Non-pigmented ciliary epithelial cell (primary cell): ENCODE measurements at regions not wholly inside any gene's neighbourhood (a gene's known extent, or its start where the extent isn't known, plus 50 kb on each side); places are given as distances from the start of the nearest gene placed in this dataset.
A peak's percentile ranks its signal among the peaks of the same experiment; 100 is the strongest.
"Not testable (repeated sequence)": the region's sequence is repeated elsewhere in the genome, so short reads cannot be mapped to it uniquely, and the experiment has no call there.

ENCODE experiments used
- DNase-seq: peaks from one replicate; pipeline ENCODE4 v3.0.0-alpha.2; 2010; ENCODE audit warnings: low read depth

DNA sequence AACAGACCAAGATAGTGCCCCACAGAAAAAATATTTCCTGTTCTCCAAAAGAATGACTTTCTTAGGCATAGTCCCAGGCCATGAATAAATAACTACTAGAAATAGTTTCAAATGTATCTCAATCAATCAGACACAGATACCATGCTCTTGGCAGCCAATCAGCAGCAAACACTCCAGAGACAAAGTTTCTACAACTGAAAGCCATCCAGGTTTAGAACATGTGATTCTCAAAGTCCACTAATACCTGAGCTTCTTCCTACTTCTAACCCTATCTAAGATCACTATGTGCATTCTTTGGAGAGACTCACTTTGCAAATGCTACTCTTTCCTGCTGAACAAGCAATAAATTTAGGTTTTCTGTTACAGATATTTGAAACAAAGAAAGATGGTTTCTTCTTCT lies 425.8 kb upstream of the GRIN3A start:
- no peak for DNase-seq

DNA sequence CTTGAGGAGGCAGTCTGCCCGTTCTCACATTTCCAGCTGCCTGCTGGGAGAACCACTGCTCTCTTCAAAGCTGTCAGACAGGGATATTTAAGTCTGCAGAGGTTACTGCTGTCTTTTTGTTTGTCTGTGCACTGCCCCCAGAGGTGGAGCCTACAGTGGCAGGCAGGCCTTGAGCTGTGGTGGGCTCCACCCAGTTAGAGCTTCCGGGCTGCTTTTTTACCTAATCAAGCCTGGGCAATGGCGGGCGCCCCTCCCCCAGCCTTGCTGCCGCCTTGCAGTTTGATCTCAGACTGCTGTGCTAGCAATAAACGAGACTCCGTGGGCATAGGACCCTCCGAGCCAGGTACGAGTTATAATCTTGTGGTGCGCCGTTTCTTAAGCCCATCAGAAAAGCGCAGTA lies 414.6 kb upstream of the GRIN3A start:
- DNase-seq: not testable (repeated sequence)

DNA sequence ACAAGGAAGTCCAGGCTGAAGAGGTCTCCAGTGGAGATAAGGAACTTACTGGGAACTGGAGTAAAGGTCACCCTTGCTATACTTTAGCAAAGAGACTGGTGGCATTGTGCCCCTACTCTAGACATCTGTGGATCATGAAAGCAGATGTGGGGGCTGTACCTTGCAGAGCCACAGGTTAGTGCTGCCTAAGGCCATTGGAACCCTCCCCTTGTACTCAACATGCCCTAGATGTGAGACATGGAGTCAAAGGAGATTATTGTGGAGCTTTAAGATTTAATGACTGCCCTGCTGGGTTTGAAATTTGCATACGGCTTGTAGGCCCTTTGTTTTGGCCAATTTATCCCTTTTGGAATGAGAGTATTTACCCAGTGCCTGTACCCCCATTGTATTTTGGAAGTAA lies 397.3 kb upstream of the GRIN3A start:
- no peak for DNase-seq

DNA sequence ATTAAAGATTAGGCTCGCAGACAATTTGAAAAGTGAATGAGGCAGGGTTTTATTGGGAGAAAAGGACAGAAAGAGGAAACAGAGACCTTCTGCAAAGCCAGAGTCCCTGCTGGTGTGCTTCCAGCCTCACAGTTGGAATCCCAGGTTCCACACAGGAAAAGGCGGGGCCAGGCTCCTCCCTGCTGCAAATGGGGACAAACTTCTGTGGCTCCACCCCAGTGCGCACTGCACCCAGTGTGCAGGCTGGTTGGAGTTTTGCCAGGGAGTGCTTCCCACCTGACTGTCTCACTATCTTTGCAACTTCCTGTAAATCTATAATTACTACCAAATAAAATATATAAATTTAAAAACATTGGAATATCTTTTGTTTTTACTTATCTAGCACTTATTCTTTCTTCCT lies 386.0 kb upstream of the GRIN3A start:
- no peak for DNase-seq

DNA sequence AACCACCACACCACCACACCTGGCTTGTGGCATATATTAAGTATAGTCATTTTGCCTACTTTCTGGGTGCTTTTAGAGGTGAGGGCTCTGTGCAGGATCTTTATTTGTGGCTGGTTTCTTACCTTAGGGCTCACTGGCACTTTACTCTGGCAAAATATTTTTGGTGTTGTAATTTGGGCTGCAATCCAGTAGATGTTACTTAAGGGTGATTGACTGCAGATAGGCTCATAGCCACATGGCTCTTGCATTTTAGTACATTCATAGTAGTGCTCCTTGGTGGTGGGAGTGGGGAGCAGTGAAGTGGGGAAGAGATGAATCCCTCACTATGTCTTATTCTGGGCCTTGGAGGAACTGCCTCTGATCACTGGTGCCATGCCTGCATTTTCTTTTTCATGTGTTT lies 376.1 kb upstream of the GRIN3A start:
- DNase-seq: no peak

DNA sequence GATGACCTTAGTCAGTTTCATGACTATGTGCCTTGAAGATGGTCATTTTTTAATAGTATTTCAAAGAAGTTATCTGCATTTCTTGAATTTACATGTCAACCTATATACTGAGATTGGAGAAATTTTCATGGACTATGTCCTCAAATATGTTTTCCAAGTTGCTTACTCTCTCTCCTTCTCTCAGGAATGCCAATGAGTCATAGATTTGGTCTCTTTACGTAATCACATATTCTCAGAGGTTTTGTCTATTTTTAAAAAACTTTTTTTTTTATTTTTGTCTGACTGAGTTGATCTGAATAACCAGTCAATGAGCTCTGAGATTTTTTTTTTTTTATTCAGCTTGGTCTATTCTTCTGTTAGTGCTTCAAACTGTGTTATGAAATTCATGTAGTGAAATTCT lies 374.7 kb upstream of the GRIN3A start:
- DNase-seq: no peak

DNA sequence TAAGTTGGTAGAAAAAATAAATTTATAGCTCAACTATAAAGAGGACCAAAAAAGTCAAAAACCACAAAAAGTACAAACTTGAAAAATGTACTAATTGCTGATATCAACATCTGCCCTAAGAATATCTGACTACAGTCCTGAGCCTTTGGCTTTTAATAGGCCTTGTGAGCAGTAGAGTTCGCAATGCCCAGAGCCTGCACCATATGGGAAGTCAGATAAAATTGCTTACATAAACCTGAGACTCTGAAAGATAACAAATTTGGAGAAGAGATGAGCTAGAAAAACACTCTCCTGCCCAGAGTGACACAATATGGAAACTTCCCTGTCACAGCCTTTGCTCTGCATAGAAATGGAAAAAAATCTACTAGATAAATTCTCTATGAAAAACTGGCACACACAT lies 368.0 kb upstream of the GRIN3A start:
- no peak for DNase-seq

DNA sequence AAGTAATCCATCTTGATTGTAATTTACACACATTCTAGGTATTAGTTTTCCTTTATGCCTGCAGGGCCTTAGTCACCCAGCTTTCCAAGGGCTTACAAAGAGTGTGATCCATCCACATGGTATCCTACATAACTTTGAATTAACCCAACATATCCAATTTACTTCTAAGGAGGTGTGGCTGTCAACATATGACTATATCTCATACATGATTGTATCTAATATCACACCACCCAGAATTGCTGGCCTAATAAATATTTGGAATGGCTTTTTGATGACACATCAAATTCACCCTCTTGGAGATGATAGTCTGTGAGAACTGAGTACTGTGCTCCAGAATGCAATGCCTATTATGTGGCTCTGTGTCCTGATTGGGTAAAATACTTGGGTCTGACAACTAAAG lies 363.3 kb upstream of the GRIN3A start:
- no peak for DNase-seq

DNA sequence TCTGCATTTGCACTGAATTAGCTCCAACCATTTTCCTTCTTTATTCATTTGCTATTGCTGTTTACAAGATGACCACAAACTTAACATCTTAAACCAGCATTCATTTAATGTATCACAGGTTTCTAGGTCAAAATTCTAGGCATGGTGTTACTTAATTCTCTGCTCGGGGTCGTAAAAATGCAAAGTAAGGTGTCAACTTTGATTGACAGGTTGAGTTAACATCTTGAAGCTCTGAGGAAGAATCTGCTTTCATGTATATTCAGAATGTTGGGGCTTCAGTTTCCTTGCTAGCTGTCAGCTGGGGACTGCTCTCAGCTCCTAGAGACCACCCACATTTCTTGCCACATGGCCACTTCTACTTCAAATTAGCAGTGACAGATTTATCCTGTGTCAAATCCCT lies 348.7 kb upstream of the GRIN3A start:
- no peak for DNase-seq

DNA sequence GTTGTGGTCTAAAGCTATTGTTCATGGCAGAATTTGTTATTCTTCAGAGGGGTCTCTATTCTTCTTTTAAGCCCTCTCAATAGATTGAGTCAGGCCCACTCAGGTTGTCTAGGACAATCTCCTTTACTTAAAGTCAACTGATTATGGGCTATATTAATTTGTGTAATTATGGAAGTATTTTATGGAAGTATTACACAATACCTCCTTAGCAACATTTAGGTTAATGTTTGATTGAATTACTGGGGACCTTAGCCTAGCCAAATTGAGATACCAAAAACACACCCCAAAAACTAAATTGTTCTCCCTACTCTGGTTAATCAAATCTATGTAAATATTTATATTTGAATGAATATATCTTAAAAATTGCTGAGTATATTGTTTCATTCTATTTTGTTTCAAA lies 347.1 kb upstream of the GRIN3A start:
- DNase-seq: no peak

DNA sequence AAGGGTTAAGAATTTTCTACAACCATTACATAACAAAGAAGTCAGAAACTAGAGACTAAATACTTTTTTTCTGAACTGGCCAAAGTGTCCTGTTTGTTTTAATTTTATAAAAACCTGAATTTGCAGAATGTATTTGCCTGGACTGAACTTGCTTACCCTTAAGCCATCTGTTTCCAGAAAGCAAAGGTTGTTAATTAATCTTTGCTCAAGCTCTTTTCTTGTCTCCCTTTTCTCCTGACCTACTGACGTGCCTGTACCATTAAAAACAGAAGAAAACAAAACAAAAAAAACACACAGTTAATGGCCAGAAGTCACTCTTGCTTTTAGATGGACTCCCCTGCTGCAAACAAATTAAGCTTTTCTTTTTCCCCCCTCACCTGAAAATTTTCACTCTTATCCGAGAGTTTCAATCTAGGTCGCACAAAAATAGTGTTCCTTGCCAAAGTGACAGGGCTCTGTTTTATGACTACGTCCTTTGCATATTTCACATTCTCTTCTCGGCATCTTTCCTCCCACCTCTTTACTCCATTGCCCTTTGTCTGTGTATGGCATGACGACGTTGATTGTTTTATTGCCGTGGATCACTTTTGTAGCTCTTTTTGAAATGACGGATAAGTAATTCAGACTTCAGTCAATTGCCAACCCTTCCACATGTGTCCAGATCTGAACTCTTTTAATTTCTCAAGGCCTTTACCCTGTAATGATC lies 333.8 kb upstream of the GRIN3A start:
- no peak for DNase-seq

DNA sequence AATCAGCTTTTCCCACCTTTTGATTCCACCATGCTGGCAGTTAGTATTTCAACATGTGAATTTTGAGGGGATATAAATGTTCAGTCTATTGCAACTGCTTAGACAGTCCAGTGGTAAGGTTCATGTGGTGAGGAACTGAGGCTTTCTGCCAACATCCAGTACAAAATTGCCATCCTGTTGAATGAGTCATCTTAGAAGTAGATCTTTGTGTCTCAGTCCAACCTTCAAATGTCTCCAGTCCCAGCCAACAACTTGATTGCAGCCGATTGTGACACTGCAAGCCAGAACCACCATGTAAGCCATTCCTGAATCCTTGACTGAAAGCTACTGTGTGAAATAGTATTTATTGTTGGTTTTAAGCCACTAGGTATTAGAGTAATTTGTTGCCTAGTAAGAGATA lies 331.5 kb upstream of the GRIN3A start:
- peak; percentile 1 for DNase-seq

DNA sequence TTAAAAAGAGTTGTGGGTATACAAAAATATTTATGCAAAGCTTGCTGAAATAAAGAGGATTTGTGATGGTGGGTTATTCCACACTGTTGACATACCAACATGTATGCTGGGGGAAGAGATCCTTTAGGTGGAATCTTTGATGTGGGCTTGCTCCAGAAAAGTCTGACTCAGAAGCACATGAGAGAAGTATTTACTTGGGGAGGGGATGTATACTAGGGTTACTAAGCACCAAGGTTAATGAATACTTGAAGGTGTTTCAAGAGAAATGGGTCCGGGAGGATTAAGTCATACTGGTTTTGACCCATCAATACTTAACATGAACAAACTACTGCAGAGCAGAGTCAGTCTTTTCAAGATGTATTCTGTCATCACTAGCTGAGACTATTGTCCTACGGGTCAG lies 316.4 kb upstream of the GRIN3A start:
- DNase-seq: no peak

DNA sequence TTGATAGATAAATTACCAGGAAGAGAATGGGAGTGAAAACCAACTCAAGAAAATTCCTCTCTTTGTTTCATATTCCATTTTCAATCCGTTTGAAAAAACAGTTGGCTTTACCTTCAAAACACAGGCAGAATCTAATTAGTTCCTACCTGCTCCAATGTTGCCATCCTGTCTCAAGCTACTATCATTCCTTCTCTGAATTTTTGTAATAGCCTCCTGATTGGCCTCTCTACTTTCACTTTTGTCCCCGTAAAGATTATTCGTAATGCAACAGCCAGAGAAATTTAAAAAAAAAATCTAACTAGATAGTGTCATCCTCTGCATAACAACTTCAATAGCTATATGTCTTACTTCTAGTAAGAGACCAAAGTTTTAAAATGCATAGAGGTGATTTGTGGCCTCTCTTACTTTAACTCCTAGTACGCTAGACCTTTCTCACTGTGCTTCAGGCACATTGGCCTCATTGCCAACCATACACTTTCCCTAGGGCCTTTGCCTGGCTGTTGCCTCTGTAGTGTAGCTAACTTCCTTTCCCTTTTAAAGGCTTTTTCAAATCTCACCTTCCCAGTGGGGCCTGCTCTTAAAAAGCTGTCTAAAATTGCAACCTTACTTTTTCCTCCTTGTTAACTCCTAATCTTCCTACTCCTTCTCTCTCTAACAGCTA lies 311.3 kb upstream of the GRIN3A start:
- DNase-seq: no peak

DNA sequence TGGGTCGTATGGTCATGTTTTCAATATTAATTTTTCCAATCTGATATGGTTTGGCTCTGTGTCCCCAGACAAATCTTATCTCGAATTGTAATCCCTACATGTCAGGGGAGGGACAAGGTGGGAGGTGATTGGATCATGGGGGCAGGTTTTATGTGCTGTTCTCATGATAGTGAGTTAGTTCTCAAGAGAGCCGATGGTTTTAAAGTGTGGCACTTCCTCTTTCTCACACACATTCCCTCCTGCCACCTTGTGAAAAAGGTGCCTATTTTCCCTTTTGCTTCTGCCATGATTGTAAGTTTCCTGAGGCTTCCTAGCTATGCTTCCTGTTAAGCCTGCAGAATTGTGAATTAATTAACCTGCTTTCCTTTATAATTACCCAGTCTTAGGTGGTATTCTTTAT lies 309.1 kb upstream of the GRIN3A start:
- DNase-seq: no peak

DNA sequence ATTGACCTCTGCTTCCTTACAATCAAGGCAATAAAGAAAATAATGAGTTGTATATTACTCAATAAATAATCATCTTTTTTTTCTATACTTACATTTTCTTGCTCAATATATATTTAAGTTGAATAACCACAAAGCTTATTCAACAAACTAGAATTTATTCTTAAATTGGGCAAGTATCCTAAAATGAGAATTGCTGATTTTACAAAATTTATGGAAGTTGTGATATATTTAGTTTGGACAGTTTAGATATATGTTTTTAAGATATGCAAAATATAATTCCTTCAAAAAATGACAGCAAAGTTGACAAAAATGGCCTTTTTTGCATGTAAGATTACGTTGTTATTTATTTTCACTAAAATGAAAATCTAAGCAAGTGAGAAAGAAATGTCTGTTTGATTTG lies 305.7 kb upstream of the GRIN3A start:
- DNase-seq: no peak

DNA sequence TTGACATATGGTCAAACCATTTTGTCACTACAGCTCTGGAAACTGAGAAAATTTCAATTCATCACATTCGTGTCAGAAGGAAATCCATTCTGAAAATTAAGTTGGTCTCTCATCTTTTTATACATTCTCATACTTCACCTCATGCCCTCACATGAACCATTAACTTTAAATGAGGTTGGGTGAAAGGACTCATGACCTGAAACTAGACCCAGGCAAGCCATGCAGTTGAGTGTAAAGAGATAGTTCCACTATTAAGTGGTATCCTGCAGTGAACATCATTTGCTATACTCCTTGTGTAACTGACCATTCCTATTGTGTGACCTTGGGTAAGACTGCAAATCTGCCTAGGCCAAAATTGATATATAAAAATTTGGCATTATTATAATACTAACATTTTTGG lies 299.6 kb upstream of the GRIN3A start:
- no peak for DNase-seq

DNA sequence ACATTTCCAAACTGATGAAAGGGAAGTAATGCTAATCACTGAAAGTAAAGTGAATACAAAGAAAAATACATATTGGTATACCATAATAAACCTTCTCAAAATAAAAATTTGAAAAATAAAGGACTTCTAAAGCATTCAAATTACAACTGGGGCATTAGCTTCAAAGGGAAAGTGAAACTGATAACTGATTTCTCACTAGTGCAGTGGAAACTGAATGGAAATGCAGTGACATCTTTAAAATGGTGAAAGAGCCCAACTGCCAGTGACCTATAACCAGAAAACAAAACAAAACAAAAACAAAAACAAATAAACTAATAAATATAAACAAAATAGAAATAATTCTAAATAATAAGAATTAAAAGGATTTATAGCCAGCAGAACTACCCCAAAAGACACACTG lies 297.5 kb upstream of the GRIN3A start:
- no peak for DNase-seq

DNA sequence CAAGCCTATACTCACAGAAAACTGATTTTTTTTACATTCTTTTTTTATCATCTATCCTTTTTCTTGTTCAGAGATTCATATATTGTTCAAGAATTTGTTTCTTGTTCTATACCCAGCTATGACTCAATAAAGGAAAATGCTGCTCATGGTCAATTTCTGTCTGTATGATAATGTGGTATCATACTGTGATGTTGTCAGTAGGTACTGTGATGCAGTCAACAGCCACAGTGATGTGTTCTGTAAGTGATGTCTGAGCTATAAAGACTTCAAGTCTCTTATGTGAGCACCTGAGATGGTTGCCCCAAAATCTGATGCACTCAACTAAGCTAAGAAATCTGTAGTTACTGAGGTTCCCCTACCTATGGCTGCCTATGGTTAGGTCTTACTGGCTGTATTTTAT lies 294.2 kb upstream of the GRIN3A start:
- no peak for DNase-seq

DNA sequence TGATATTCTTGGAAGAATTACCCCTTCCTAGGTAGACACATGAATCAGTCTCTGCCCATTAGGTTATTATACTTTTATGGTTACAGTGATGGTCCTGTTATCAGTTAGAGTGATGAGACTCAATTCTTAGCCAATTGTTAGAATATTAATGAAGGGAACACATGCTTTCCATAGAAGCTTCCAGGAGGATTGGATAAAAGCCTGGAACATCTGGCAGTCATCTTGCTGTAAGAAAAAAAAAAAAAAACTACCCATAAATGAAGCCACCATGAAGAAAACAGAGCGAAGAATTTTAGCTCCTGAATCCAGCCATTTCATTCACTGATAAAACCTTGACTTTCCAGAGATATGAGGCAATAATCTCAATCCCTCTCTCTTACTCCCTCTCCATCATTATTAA lies 262.5 kb upstream of the GRIN3A start:
- DNase-seq: no peak

DNA sequence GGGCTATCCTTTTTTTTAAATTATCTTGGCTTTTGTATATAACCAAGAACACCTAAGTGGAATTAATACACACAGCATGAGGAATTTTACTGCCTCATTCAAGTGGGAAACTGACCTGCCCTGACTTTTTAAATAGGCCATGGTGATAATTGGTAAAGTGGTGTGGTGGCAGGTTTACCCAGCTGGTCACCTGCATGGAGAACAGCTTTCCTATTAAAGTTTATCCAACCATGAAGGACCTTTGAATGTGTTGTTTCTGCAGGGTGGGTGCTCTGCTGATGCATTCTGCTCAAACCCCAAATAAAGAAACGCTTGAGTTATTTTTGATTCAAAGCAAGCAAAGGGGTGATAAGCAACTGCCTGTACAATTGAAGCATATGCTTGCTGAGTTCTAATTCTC lies 261.0 kb upstream of the GRIN3A start:
- DNase-seq: no peak

DNA sequence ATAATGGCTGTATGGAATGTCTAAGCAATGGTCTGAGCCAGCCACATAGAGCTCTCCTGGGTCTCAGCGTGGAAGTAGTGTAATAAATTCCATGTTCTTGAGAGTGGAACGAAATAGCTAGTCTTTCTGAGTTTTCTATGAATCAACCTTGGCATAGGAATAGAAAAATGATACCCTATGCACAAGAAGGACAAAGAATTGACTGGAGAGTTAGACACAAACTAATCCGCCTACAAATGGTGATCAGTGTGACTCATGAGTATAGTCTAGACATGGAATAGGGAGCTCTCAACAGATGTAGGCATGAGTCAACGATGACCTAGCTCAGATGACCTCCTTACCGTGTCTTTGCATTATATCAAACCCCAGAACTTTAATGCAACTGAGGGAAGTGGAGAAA lies 256.8 kb upstream of the GRIN3A start:
- DNase-seq: peak; percentile 45

DNA sequence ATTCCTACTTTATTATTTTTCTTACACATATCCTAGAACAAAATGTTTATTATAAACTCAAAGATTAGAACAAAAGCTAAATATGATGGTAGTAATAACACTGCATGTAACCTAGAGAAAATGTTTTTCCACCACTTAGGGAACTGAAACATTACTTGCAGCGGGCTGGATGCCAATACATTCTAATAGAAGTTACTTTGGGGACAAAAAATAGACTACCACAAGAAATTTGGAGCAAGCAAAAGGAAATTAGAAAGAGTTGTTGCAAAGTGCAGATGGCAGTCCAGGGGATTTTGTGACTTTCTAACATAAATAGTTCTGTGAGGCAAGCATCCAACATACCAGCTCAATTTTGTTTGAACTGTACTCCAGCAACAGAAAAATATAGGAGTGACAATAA lies 255.3 kb upstream of the GRIN3A start:
- no peak for DNase-seq

DNA sequence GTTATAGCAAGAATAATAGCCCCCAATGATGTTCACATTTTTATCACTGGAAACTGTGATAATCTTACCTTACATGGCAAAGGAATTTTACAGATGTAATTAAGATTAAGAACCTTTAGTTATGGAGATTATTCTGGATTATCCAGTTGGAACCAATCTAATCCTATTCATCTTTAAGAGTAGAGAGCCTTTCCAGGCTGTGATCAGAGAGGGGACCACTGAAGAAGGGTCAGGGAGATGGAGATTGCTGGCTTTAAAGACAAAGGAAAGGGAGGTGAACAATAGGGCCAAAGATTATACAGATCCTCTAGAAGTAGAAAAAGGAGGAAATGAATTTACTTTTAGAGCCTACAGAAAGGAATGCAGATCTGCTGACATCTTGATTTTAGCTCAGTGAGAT lies 253.5 kb upstream of the GRIN3A start:
- DNase-seq: no peak
